ENCODE measurements at regions not wholly inside any gene's neighbourhood (a gene's known extent, or its start where the extent isn't known, plus 50 kb on each side); places are given as distances from the start of the nearest gene placed in this dataset.

DNA sequence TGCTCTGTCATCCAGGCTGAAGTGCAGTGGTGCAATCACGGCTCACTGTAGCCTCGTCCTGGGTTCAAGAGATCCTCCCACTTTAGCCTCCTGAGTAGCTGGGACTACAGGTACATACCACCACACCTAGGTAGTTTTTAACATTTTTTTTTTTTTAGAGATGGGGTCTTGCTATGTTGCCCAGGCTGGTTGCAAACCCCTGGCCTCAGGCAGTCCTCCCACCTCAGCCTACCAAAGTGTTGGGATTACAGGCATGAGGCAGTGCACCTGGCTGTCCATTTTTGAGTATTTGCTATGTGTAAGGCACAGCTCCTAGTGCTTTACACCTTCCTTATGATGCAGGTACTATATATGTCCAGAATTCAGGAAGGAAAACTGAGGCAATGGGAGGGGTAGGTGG lies 138.8 kb upstream of the ZNF536 start:
- TF ChIP-seq GATA3 (IDR thresholded peaks at IDR 0.05; ENCODE audit: low read depth, low read length), result no peak
- no peak for TF ChIP-seq GATA2 (IDR thresholded peaks at IDR 0.05; ENCODE audit: low read depth, low read length)

Measured in SH-SY5Y (cell line).